Esophagus muscularis mucosa (tissue), 4 donors: ENCODE measurements at regions not wholly inside any gene's neighbourhood (a gene's known extent, or its start where the extent isn't known, plus 50 kb on each side); places are given as distances from the start of the nearest gene placed in this dataset.

Experiments
- DNase-seq: peaks from one replicate; pipeline ENCODE4 v3.0.0-alpha.2; 2017; ENCODE audit errors: extremely low spot score
- H3K27ac ChIP-seq, 4 donors: fragments of 200-600 bp; sonication (generic); replicated peaks in 1 of 4; 1 replicate in 3 of 4; 2 replicates in 1 of 4; pipeline ENCODE4 v1.5.1; 2016 to 2019; ENCODE audit warnings: mild to moderate bottlenecking in 1 of 4
- H3K27me3 ChIP-seq, 4 donors: fragments of 200-600 bp; sonication (generic); one replicate each; pipeline versions ENCODE4 v1.5.1 to v1.6.0; 2016 to 2019
- H3K36me3 ChIP-seq, 4 donors: fragments of 200-600 bp; sonication (generic); one replicate each; pipeline ENCODE4 v1.5.1; 2016 to 2019
- H3K4me1 ChIP-seq, 4 donors: fragments of 200-600 bp; sonication (generic); one replicate each; pipeline ENCODE4 v1.5.1; 2016 to 2019
- H3K4me3 ChIP-seq, 4 donors: fragments of 200-600 bp; sonication (generic); 1 replicate in 2 of 4; 2 replicates in 2 of 4; pipeline ENCODE4 v1.5.1; 2016 to 2019; ENCODE audit warnings: mild to moderate bottlenecking in 4 of 4, moderate library complexity in 1 of 4
- H3K9me3 ChIP-seq, 4 donors: fragments of 200-600 bp; sonication (generic); 1 replicate in 3 of 4; 2 replicates in 1 of 4; pipeline ENCODE4 v1.5.1; 2016 to 2019
- CTCF ChIP-seq, 3 experiments: fragments of 200-600 bp in 2 of 3; fragments of 450-650 bp in 1 of 3; sonication (generic) in 2 of 3; IDR thresholded peaks; one replicate each; pipeline ENCODE4 v1.5.1; 2017 to 2019; ENCODE audit warnings: antibody characterized with exemption in 3 of 3, mild to moderate bottlenecking in 2 of 3, moderate library complexity in 1 of 3
- EP300 ChIP-seq: sonication (generic); formaldehyde crosslinking; IDR thresholded peaks from one replicate; pipeline ENCODE4 v1.6.1; 2017; ENCODE audit warnings: antibody characterized with exemption
- POLR2A ChIP-seq: fragments of 450-650 bp; IDR thresholded peaks from one replicate; pipeline ENCODE4 v1.6.1; 2017; ENCODE audit warnings: antibody characterized with exemption, moderate library complexity, mild to moderate bottlenecking, low read depth
- POLR2AphosphoS5 ChIP-seq, 2 donors: sonication (generic); formaldehyde crosslinking; IDR thresholded peaks; one replicate each; pipeline ENCODE4 v1.6.1; 2017; ENCODE audit warnings: antibody characterized with exemption in 2 of 2
- whole genome bisulfite sequencing: methylation state at CpG from one replicate; pipeline ENCODE4 v1.1.5; 2018; 5-methylcytosine and 5-hydroxymethylcytosine counted together
- intact Hi-C: fragments of 100-400 bp; cut with DNase I; formaldehyde crosslinking; loops from one replicate; pipeline ENCODE4 v1.15.1; 2023

GRCh38 chr12:27898022-27898421 is 74.5 kb downstream of the PTHLH start:
- Histone ChIP-seq H3K4me1 (no peaks in the 10 kb centered on the region), H3K9me3 (no peaks in the 10 kb centered on the region), H3K4me3 (no peak overlapping the region), H3K27ac (no peak overlapping the region), H3K27me3 (no peaks in the 10 kb centered on the region), H3K36me3 (no peaks in the 10 kb centered on the region)
- DNase-seq, result no peak
- intact Hi-C loops, result no loop called here
- WGBS, result 65% methylated on average over 3 of the region's 3 CpGs
- TF ChIP-seq POLR2A (no peak), CTCF (IDR thresholded peaks at IDR 0.05) (no peak), EP300 (no peak), POLR2AphosphoS5 (IDR thresholded peaks at IDR 0.05) (no peak)

- DNase-seq, result no peak
- Histone ChIP-seq H3K4me1 (no peaks in the 10 kb centered on the region), H3K4me3 (no peak overlapping the region), H3K36me3 (no peaks in the 10 kb centered on the region), H3K9me3 (no peaks in the 10 kb centered on the region), H3K27me3 (no peaks in the 10 kb centered on the region), H3K27ac (no peak overlapping the region)
- whole genome bisulfite sequencing, result 91% methylated on average over 3 of the region's 3 CpGs
- no peak for TF ChIP-seq EP300
- TF ChIP-seq CTCF (IDR thresholded peaks at IDR 0.05), result no peak
- TF ChIP-seq POLR2AphosphoS5 (IDR thresholded peaks at IDR 0.05), result no peak
- intact Hi-C loops, result no loop called here
Measured at GRCh38 chr12:27896419-27896990, 76.0 kb downstream of the PTHLH start.

- intact Hi-C loops, result no loop called here
Measured at GRCh38 chr12:27894309-27894708, 78.2 kb downstream of the PTHLH start.

DNA sequence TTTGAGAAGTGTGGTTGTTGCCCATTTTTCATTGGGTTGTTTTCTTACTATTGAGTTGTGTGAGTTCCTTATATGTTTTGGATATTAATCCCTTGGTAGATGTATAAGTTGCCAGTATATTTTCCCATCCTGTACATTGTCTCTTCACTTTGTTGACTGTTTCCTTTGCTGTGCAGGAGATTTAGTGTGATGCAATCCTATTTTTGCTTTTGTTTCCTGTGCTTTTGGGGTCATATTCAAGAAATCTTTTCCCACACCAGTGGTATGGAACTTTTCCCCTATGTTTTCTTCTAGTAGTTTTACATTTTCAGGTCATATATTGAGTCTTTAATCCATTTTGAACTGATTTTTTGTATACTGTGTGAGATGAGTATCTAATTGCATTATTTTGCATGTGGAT is 92.8 kb downstream of the PTHLH start:
- H3K4me3 ChIP-seq, result no peak overlapping the region
- intact Hi-C loops, result no loop called here
- TF ChIP-seq POLR2A (no peak), POLR2AphosphoS5 (IDR thresholded peaks at IDR 0.05) (no peak), EP300 (no peak), CTCF (IDR thresholded peaks at IDR 0.05) (no peak)

More at GRCh38 chr12:27894309-27894708, 78.2 kb downstream of the PTHLH start:
- Histone ChIP-seq H3K4me1 (no peaks in the 10 kb centered on the region), H3K27me3 (no peaks in the 10 kb centered on the region), H3K4me3 (no peak overlapping the region), H3K36me3 (no peaks in the 10 kb centered on the region), H3K27ac (no peak overlapping the region), H3K9me3 (no peaks in the 10 kb centered on the region)
- 86% methylated on average over 3 of the region's 3 CpGs for WGBS
- TF ChIP-seq EP300 (no peak), POLR2AphosphoS5 (IDR thresholded peaks at IDR 0.05) (no peak), CTCF (IDR thresholded peaks at IDR 0.05) (no peak), POLR2A (no peak)
- DNase-seq, result no peak

GRCh38 chr12:27875677-27876076 is 95.6 kb upstream of the MANSC4 start:
- no peaks in the 10 kb centered on the region for H3K27me3 ChIP-seq
- no peaks in the 10 kb centered on the region for H3K36me3 ChIP-seq
- no peaks in the 10 kb centered on the region for H3K9me3 ChIP-seq
- no peak for TF ChIP-seq POLR2A
- no peak for TF ChIP-seq EP300
- no peak for TF ChIP-seq POLR2AphosphoS5 (IDR thresholded peaks at IDR 0.05)
- TF ChIP-seq CTCF (IDR thresholded peaks at IDR 0.05), result no peak
- intact Hi-C loops, result no loop called here
- H3K4me1 ChIP-seq, result no peaks in the 10 kb centered on the region
- 54% methylated on average over 2 of the region's 2 CpGs for WGBS
- H3K27ac ChIP-seq, result no peak overlapping the region
- H3K4me3 ChIP-seq, result no peak overlapping the region
- no peak for DNase-seq

More for the DNA sequence above, 92.8 kb downstream of the PTHLH start:
- Histone ChIP-seq H3K27me3 (no peaks in the 10 kb centered on the region), H3K36me3 (no peaks in the 10 kb centered on the region), H3K9me3 (peaks cover 0 to 12% (median 5%) of the 10 kb centered on the region in 4 donors), H3K4me1 (no peaks in the 10 kb centered on the region), H3K27ac (no peak overlapping the region)
- no peak for DNase-seq
